ENCODE measurements at regions not wholly inside any gene's neighbourhood (a gene's known extent, or its start where the extent isn't known, plus 50 kb on each side); places are given as distances from the start of the nearest gene placed in this dataset.
"Not testable (repeated sequence)": the region's sequence is repeated elsewhere in the genome, so short reads cannot be mapped to it uniquely, and the experiment has no call there.

GRCh38 chr12:90216020-90216552 is 507.4 kb upstream of the ATP2B1 start:
- no peak for DNase-seq (ENCODE audit: low spot score)

DNA sequence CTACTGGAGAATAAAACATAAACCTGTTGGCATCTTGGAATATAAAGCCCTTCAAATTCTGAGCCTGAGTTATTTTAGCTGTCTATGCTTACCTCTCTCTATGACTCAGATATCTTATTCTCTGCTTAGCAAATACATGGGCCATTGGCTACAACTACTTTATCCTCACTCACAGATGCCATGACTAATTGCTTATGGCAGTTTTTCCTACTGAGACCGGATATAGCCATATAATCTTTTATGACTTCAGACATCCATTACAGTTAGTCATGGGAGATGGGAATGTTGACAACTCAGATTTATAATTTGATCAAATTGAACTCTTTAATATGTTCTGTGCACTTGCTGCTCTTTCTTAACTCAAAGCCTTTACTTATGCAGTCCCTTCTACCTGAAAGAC is 502.4 kb upstream of the ATP2B1 start:
- DNase-seq (ENCODE audit: low spot score): peak; percentile 21

GRCh38 chr12:90209029-90209428 is 500.4 kb upstream of the ATP2B1 start:
- DNase-seq (ENCODE audit: low spot score): no peak

GRCh38 chr12:90208379-90208778 is 499.7 kb upstream of the ATP2B1 start:
- not testable (repeated sequence) for DNase-seq (ENCODE audit: low spot score)

GRCh38 chr12:90207799-90208198 is 499.2 kb upstream of the ATP2B1 start:
- DNase-seq (ENCODE audit: low spot score): no peak

- no peak for DNase-seq (ENCODE audit: low spot score)
Observed at GRCh38 chr12:90205165-90205564, 496.5 kb upstream of the ATP2B1 start.

DNA sequence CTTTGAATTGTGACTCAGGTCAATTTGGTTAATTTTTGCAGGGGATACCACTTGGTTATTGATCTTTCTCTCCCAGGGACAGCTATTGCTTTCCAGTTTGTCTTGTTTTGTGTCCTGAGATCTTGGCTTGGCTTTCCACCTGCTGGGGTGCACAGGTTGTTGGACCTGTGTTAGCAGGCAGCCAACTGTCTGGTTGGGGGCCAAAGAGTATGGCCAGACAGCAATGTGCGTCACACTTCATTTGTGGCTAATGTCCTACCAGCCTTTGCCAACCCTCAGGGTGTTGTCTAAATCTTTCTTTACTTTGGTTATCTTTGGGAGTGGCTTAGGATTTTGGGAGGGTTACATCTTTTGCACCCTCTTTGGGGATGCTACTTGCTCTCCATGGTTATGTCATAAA is 494.9 kb upstream of the ATP2B1 start:
- no peak for DNase-seq (ENCODE audit: low spot score)

DNA sequence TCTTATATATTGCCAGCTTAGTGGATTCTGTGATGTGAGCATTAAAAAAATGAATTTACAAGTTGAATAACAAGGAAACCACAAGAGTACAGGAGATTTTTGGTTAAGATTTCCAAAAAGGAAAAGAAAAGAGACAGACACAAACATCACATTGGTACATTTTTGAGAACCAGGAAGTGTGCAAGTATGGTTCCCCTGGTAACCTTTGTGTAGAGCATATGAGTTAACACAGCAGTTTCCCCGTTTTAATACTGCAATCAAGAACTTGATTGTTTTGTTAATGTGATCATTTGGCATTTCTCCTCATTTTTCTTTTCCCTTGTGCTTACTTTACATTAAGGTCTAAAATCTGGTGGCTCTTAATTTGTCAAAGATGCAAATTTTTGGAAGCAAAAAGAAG is 490.4 kb upstream of the ATP2B1 start:
- DNase-seq (ENCODE audit: low spot score): no peak

GRCh38 chr12:90193500-90193899 is 484.9 kb upstream of the ATP2B1 start:
- DNase-seq (ENCODE audit: low spot score): no peak

GRCh38 chr12:90188857-90189256 is 480.2 kb upstream of the ATP2B1 start:
- DNase-seq (ENCODE audit: low spot score): no peak

GRCh38 chr12:90183201-90183600 is 474.6 kb upstream of the ATP2B1 start:
- DNase-seq (ENCODE audit: low spot score): no peak

DNA sequence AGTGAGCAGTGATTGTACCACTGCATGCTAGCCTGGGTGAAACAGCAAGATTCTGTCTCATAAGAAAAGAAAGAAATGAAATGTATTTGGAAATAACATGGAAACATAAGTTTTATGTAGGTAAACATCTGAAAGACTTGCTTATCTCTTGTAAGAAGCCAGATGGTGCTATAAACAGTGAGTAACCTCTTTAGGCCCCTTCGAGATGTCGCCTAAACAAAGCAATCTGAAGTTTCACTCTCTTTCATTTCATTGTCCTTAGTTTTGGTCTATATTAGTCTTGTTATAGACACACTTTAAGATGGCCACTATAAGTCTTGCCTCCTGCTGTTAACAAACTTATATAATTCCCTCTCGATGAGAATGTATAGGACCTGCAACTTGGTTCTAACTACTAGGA is 472.6 kb upstream of the ATP2B1 start:
- no peak for DNase-seq (ENCODE audit: low spot score)

GRCh38 chr12:90174956-90175355 is 466.3 kb upstream of the ATP2B1 start:
- DNase-seq (ENCODE audit: low spot score): no peak

- peak; percentile 35 for DNase-seq (ENCODE audit: low spot score)
Observed at GRCh38 chr12:90174198-90174510, 465.5 kb upstream of the ATP2B1 start.

DNA sequence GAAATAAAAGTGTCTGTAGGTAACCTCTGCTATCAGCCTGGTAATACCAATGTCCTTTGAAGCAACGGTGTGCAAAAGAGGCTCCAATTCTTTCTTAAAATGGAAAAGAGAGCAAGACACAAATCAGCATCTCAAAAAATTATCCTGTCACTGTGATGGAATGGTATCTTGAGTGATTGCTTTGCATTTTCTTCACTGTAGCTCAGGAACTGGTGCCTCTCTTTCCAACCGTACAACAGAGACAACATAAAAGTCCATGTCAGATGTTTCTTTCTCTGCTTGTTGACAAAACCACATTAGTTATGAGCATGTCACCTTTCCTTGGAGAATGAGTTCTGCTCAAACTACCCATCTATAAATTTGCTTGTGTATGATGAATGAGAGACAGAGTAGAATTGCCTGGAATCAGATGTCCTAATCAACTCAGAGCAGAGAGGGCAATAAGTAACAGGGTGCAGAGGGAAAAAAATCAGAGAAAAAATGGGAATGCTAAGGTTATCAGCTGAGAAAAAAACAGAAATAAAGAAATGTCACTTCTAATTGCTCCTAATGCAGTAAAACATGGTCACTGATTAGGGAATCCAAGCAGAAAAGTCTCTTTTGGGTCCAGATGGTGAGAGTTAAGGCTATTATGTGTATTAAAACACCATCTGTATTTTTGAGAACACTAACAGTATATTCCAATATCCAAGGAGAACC is 465.0 kb upstream of the ATP2B1 start:
- no peak for DNase-seq (ENCODE audit: low spot score)

- no peak for DNase-seq (ENCODE audit: low spot score)
Observed at GRCh38 chr12:90172524-90172923, 463.9 kb upstream of the ATP2B1 start.

DNA sequence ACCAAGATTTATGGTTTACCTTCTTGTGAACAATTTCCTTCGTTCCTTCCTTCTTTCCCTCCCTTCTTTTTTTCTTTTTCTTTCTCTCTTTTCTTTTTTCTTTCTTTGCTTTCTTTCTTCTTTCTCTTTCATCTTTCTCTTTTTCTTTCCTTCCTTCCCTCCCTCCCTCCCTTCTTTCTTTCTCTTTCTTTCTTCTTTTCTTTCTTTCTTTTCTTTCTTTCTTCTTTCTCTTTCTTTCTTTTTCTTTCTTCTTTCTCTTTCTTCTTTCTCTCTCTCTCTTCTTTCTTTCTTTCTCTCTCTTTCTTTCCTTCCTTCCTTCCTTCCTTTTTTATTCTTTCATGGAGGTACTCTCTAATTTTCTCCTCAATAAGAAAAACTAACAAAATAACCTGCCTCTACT is 462.1 kb upstream of the ATP2B1 start:
- DNase-seq (ENCODE audit: low spot score): no peak

- DNase-seq (ENCODE audit: low spot score): no peak
Observed at GRCh38 chr12:90167518-90168208, 459.0 kb upstream of the ATP2B1 start.

- DNase-seq (ENCODE audit: low spot score): no peak
Observed at GRCh38 chr12:90166671-90167070, 458.0 kb upstream of the ATP2B1 start.

GRCh38 chr12:90166012-90166411 is 457.4 kb upstream of the ATP2B1 start:
- no peak for DNase-seq (ENCODE audit: low spot score)

- DNase-seq (ENCODE audit: low spot score): no peak
Observed at GRCh38 chr12:90163975-90164374, 455.3 kb upstream of the ATP2B1 start.

DNA sequence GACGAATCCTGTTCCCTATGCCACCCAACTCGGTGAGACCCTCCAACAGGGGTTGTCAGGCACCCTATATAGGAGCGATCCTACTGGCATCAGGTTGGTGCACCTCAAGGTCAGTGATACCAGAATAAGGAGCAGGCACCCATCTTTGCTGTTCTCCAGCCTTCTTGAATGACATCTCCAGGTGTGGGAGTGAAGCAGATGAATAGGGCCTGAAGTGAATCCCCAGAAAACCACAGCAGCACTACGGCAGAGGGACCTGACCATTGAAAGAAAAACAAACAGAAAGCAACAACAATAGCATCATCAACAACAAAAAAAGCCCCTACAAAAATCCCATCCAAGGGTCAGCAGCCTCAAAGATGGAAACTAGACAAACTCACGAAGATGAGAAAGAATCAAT is 445.2 kb upstream of the ATP2B1 start:
- no peak for DNase-seq (ENCODE audit: low spot score)

DNA sequence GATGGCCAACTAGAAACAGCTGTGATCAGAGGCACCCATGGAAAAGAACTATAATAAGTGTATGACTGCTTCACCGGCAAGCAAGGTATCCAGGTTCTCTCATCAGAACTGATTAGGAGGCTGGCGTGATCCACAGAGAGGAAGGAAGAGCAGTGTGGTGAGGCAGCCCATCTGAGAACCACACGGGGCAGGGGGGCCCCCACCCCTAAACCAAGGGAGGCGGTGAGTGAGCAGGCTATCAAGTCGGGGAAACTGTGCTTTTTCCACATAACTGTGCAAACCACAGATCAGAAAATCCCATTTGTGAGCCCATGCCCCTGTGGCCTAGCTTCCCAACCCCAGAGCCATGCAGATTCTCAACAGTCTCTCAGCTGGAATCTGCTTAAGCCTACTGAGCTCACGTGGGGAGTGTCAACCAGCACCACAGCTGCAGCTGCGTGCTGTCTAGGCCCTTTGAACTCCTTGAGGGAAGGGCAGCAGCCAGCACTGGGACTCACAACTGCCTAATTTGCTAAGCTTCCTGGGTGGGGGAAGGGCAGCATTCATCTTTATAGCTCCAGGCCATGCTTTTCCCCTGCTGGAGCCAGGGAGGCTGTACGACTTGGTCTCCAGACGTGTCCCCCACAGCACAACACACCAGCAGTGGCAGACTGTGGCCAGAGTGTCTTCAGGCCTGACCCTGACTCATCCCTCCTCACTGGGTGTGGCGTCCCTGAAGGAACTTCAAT is 444.4 kb upstream of the ATP2B1 start:
- DNase-seq (ENCODE audit: low spot score): peak; percentile 9
